ENCODE measurements at regions not wholly inside any gene's neighbourhood (a gene's known extent, or its start where the extent isn't known, plus 50 kb on each side); places are given as distances from the start of the nearest gene placed in this dataset.

- intact Hi-C loops (cut with micrococcal nuclease), result no loop called here
These were observed 1064.0 kb upstream of the GYPC start for GRCh38 chr2:125591954-125592353.

GRCh38 chr2:125593036-125593435, 1062.9 kb upstream of the GYPC start:
- H3K4me1 ChIP-seq, result no peaks in the 10 kb centered on the region
- TF ChIP-seq CTCF (IDR thresholded peaks at IDR 0.05; ENCODE audit: borderline replicate concordance), result no peak
- no peak overlapping the region for H3K4me3 ChIP-seq
- intact Hi-C loops (cut with micrococcal nuclease), result no loop called here
- H3K27ac ChIP-seq (replicated peaks), result no peak overlapping the region
- no peak for DNase-seq
- H3K9me3 ChIP-seq (replicated peaks), result peaks cover 5% of the 10 kb centered on the region
- no peaks in the 10 kb centered on the region for H3K36me3 ChIP-seq
- H3K27me3 ChIP-seq (ENCODE audit: low read depth), result no peaks in the 10 kb centered on the region

More at GRCh38 chr2:125591954-125592353, 1064.0 kb upstream of the GYPC start:
- Histone ChIP-seq H3K27ac (replicated peaks) (no peak overlapping the region), H3K4me3 (no peak overlapping the region), H3K4me1 (no peaks in the 10 kb centered on the region), H3K27me3 (ENCODE audit: low read depth) (no peaks in the 10 kb centered on the region), H3K36me3 (no peaks in the 10 kb centered on the region), H3K9me3 (replicated peaks) (peaks cover 7% of the 10 kb centered on the region)
- no peak for TF ChIP-seq CTCF (IDR thresholded peaks at IDR 0.05; ENCODE audit: borderline replicate concordance)
- DNase-seq, result no peak

GRCh38 chr2:125596612-125597011, 1059.3 kb upstream of the GYPC start:
- Histone ChIP-seq H3K36me3 (no peaks in the 10 kb centered on the region), H3K9me3 (replicated peaks) (no peaks in the 10 kb centered on the region), H3K4me3 (no peak overlapping the region), H3K27ac (replicated peaks) (no peak overlapping the region), H3K27me3 (ENCODE audit: low read depth) (no peaks in the 10 kb centered on the region), H3K4me1 (no peaks in the 10 kb centered on the region)
- TF ChIP-seq CTCF (IDR thresholded peaks at IDR 0.05; ENCODE audit: borderline replicate concordance), result no peak
- DNase-seq, result no peak
- intact Hi-C loops (cut with micrococcal nuclease), result no loop called here

GRCh38 chr2:125615438-125615837, 1040.5 kb upstream of the GYPC start:
- Histone ChIP-seq H3K27ac (replicated peaks) (no peak overlapping the region), H3K4me3 (no peak overlapping the region)
- intact Hi-C loops (cut with micrococcal nuclease), result no loop called here

GRCh38 chr2:125630377-125630776, 1025.6 kb upstream of the GYPC start:
- no peak for DNase-seq
- H3K9me3 ChIP-seq (replicated peaks), result peaks cover 31% of the 10 kb centered on the region
- no peaks in the 10 kb centered on the region for H3K4me1 ChIP-seq
- intact Hi-C loops (cut with micrococcal nuclease), result loop anchor here (10.0 kb wide), 1 partner anchor 266 kb away; no protein-coding TSS in a partner anchor
- TF ChIP-seq CTCF (IDR thresholded peaks at IDR 0.05; ENCODE audit: borderline replicate concordance), result no peak
- no peaks in the 10 kb centered on the region for H3K36me3 ChIP-seq
- no peak overlapping the region for H3K27ac ChIP-seq (replicated peaks)
- H3K4me3 ChIP-seq, result no peak overlapping the region
- no peaks in the 10 kb centered on the region for H3K27me3 ChIP-seq (ENCODE audit: low read depth)

More at GRCh38 chr2:125615438-125615837, 1040.5 kb upstream of the GYPC start:
- no peaks in the 10 kb centered on the region for H3K9me3 ChIP-seq (replicated peaks)
- H3K4me1 ChIP-seq, result no peaks in the 10 kb centered on the region
- no peak for TF ChIP-seq CTCF (IDR thresholded peaks at IDR 0.05; ENCODE audit: borderline replicate concordance)
- H3K36me3 ChIP-seq, result no peaks in the 10 kb centered on the region
- no peaks in the 10 kb centered on the region for H3K27me3 ChIP-seq (ENCODE audit: low read depth)
- no peak for DNase-seq

All from left ventricle myocardium inferior (tissue), 1 donor.